HEK293 (cell line): ENCODE measurements at regions not wholly inside any gene's neighbourhood (a gene's known extent, or its start where the extent isn't known, plus 50 kb on each side); places are given as distances from the start of the nearest gene placed in this dataset.

Experiments used
- CTCF ChIP-seq: fragments of 450-650 bp; formaldehyde crosslinking; IDR thresholded peaks from 2 replicates; pipeline ENCODE4 v1.5.1; 2016; ENCODE audit warnings: missing biosample characterization, missing genetic modification characterization
- MZF1 ChIP-seq: fragments of 450-650 bp; formaldehyde crosslinking; IDR thresholded peaks from 2 replicates; pipeline ENCODE4 v1.5.1; 2017; ENCODE audit warnings: missing biosample characterization, missing genetic modification characterization, borderline replicate concordance
- ZBTB1 ChIP-seq: fragments of 450-650 bp; formaldehyde crosslinking; IDR thresholded peaks from 2 replicates; pipeline ENCODE4 v1.5.1; 2016; ENCODE audit warnings: missing biosample characterization, missing genetic modification characterization
- ZNF248 ChIP-seq: fragments of 450-650 bp; formaldehyde crosslinking; IDR thresholded peaks from 2 replicates; pipeline ENCODE4 v1.5.1; 2017; ENCODE audit warnings: missing biosample characterization, missing genetic modification characterization
- ZNF510 ChIP-seq: fragments of 450-650 bp; formaldehyde crosslinking; IDR thresholded peaks from 2 replicates; pipeline ENCODE4 v1.5.1; 2018; ENCODE audit warnings: mild to moderate bottlenecking, missing genetic modification characterization, missing biosample characterization; ENCODE audit not compliant: insufficient replicate concordance
- ZNF514 ChIP-seq: fragments of 450-650 bp; formaldehyde crosslinking; IDR thresholded peaks from 2 replicates; pipeline ENCODE4 v1.5.1; 2016; ENCODE audit warnings: missing biosample characterization, missing genetic modification characterization
- ZNF621 ChIP-seq: fragments of 450-650 bp; formaldehyde crosslinking; IDR thresholded peaks from 2 replicates; pipeline ENCODE4 v1.5.1; 2017; ENCODE audit warnings: missing biosample characterization, missing genetic modification characterization
- TF ChIP-seq, protein P1 (sequence below): fragments of 450-650 bp; formaldehyde crosslinking; IDR thresholded peaks from 2 replicates; pipeline ENCODE4 v1.5.1; 2016; ENCODE audit warnings: missing biosample characterization, missing genetic modification characterization

GRCh38 chr12:104827587-104827986 is 130.5 kb downstream of the SLC41A2 start:
- TF ChIP-seq MZF1 (tag by site-specific recombination) = no peak
- TF ChIP-seq ZNF621 = no peak
- TF ChIP-seq CTCF = no peak
- no peak for TF ChIP-seq ZNF248
- TF ChIP-seq, protein P1, sequence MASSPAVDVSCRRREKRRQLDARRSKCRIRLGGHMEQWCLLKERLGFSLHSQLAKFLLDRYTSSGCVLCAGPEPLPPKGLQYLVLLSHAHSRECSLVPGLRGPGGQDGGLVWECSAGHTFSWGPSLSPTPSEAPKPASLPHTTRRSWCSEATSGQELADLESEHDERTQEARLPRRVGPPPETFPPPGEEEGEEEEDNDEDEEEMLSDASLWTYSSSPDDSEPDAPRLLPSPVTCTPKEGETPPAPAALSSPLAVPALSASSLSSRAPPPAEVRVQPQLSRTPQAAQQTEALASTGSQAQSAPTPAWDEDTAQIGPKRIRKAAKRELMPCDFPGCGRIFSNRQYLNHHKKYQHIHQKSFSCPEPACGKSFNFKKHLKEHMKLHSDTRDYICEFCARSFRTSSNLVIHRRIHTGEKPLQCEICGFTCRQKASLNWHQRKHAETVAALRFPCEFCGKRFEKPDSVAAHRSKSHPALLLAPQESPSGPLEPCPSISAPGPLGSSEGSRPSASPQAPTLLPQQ = no peak
- TF ChIP-seq ZNF510 (tag by site-specific recombination) = no peak
- TF ChIP-seq ZBTB1 (tag by site-specific recombination) = no peak
- TF ChIP-seq ZNF514 = no peak
